Endodermal cell (in vitro differentiated cells): ENCODE measurements at regions not wholly inside any gene's neighbourhood (a gene's known extent, or its start where the extent isn't known, plus 50 kb on each side); places are given as distances from the start of the nearest gene placed in this dataset.

Source experiments
- DNase-seq: peaks from one replicate; pipeline ENCODE4 v3.0.0-alpha.2; 2017
- H3K27ac ChIP-seq: 2 replicates; pipeline ENCODE4 v1.5.1; 2013; ENCODE audit warnings: mild to moderate bottlenecking, low read depth, low read length, moderate library complexity
- H3K27me3 ChIP-seq: 2 replicates; pipeline ENCODE4 v1.6.1; 2013; ENCODE audit warnings: mild to moderate bottlenecking, low read length, moderate library complexity; ENCODE audit not compliant: insufficient read depth, control insufficient read depth, poor library complexity, severe bottlenecking
- H3K36me3 ChIP-seq: 2 replicates; pipeline ENCODE4 v1.7.0; 2013; ENCODE audit warnings: mild to moderate bottlenecking, low read length, moderate library complexity; ENCODE audit not compliant: control insufficient read depth, insufficient read depth
- H3K4me1 ChIP-seq: one replicate; pipeline ENCODE4 v1.7.0; 2013; ENCODE audit warnings: low read length; ENCODE audit not compliant: control insufficient read depth, insufficient read depth
- H3K4me3 ChIP-seq: 2 replicates; pipeline ENCODE4 v1.5.1; 2013; ENCODE audit warnings: mild to moderate bottlenecking, low read length, moderate library complexity
- H3K9ac ChIP-seq: 2 replicates; pipeline ENCODE4 v1.6.1; 2013; ENCODE audit warnings: mild to moderate bottlenecking, low read length, moderate library complexity; ENCODE audit not compliant: poor library complexity, severe bottlenecking; ENCODE audit errors: extremely low read depth
- H3K9me3 ChIP-seq: 2 replicates; pipeline ENCODE4 v1.6.1; 2013; ENCODE audit warnings: mild to moderate bottlenecking, low read length, moderate library complexity; ENCODE audit not compliant: control insufficient read depth
- H3K27ac Mint-ChIP-seq: 2 replicates; pipeline ENCODE4 v1.8.0; 2020; ENCODE audit warnings: mixed read lengths
- H3K27me3 Mint-ChIP-seq: 2 replicates; pipeline ENCODE4 v1.8.0; 2021; ENCODE audit warnings: mild to moderate bottlenecking, mixed read lengths; ENCODE audit not compliant: insufficient read depth
- H3K36me3 Mint-ChIP-seq: 2 replicates; pipeline ENCODE4 v1.8.0; 2020; ENCODE audit warnings: low read depth, mixed read lengths
- H3K4me1 Mint-ChIP-seq: 2 replicates; pipeline ENCODE4 v1.8.0; 2020; ENCODE audit warnings: mixed read lengths
- H3K4me3 Mint-ChIP-seq: 2 replicates; pipeline ENCODE4 v1.8.0; 2020; ENCODE audit warnings: mild to moderate bottlenecking, moderate library complexity, mixed read lengths
- H3K9me3 Mint-ChIP-seq: 2 replicates; pipeline ENCODE4 v1.8.0; 2020; ENCODE audit warnings: mild to moderate bottlenecking, mixed read lengths
- WGBS, 2 experiments: methylation state at CpG; one replicate each; pipeline versions ENCODE4 v1.1.5 to v1.1.7; 2013; ENCODE audit warnings: missing lambda C conversion rate in 2 of 2, mixed read lengths in 1 of 2; ENCODE audit not compliant: insufficient coverage in 1 of 2, insufficient read length in 1 of 2; 5-methylcytosine and 5-hydroxymethylcytosine counted together
- TF ChIP-seq, protein P1 (sequence below): fragments of 200-600 bp; sonication (generic); conservative IDR thresholded peaks from 2 replicates; pipeline ENCODE4 v1.5.0; 2021; ENCODE audit warnings: antibody characterized with exemption, mild to moderate bottlenecking

DNA sequence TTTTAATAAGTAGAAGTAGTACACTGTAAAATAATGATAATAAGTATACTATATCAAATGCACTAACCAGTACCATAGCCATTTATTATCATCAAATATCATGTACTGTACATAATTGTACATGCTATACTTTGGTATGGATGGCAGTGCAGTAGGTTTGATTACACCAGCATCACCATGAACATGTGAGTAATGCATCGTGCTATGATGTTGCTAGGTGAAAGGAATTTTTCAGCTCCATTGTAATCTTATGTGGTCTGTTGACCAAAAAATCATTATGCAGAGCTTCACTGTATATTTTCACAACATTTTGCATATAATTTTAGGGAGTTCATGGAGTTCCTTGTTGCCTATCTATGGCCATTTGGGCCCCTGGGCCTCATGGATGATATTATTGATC is 72.2 kb upstream of the HMHB1 start:
- DNase-seq, result no peak
- Mint-ChIP-seq H3K4me3 (no peak overlapping the region), H3K27me3 (peaks cover 45% of the 10 kb centered on the region), H3K36me3 (no peaks in the 10 kb centered on the region), H3K9me3 (no peaks in the 10 kb centered on the region), H3K4me1 (peaks cover 15% of the 10 kb centered on the region), H3K27ac (no peak overlapping the region)
- no peaks in the 10 kb centered on the region for H3K4me1 ChIP-seq
- H3K9me3 ChIP-seq, result no peaks in the 10 kb centered on the region
- no peak overlapping the region for H3K4me3 ChIP-seq
- 93% methylated on average over 1 of the region's 1 CpG; no CpG with 5 or more reads in 1 of the 2 experiments for WGBS, 2 experiments
- H3K27me3 ChIP-seq, result peaks cover 14% of the 10 kb centered on the region
- no peak overlapping the region for H3K9ac ChIP-seq
- no peaks in the 10 kb centered on the region for H3K36me3 ChIP-seq
- no peak overlapping the region for H3K27ac ChIP-seq
- TF ChIP-seq, protein P1, sequence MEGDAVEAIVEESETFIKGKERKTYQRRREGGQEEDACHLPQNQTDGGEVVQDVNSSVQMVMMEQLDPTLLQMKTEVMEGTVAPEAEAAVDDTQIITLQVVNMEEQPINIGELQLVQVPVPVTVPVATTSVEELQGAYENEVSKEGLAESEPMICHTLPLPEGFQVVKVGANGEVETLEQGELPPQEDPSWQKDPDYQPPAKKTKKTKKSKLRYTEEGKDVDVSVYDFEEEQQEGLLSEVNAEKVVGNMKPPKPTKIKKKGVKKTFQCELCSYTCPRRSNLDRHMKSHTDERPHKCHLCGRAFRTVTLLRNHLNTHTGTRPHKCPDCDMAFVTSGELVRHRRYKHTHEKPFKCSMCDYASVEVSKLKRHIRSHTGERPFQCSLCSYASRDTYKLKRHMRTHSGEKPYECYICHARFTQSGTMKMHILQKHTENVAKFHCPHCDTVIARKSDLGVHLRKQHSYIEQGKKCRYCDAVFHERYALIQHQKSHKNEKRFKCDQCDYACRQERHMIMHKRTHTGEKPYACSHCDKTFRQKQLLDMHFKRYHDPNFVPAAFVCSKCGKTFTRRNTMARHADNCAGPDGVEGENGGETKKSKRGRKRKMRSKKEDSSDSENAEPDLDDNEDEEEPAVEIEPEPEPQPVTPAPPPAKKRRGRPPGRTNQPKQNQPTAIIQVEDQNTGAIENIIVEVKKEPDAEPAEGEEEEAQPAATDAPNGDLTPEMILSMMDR, result no peak

DNA sequence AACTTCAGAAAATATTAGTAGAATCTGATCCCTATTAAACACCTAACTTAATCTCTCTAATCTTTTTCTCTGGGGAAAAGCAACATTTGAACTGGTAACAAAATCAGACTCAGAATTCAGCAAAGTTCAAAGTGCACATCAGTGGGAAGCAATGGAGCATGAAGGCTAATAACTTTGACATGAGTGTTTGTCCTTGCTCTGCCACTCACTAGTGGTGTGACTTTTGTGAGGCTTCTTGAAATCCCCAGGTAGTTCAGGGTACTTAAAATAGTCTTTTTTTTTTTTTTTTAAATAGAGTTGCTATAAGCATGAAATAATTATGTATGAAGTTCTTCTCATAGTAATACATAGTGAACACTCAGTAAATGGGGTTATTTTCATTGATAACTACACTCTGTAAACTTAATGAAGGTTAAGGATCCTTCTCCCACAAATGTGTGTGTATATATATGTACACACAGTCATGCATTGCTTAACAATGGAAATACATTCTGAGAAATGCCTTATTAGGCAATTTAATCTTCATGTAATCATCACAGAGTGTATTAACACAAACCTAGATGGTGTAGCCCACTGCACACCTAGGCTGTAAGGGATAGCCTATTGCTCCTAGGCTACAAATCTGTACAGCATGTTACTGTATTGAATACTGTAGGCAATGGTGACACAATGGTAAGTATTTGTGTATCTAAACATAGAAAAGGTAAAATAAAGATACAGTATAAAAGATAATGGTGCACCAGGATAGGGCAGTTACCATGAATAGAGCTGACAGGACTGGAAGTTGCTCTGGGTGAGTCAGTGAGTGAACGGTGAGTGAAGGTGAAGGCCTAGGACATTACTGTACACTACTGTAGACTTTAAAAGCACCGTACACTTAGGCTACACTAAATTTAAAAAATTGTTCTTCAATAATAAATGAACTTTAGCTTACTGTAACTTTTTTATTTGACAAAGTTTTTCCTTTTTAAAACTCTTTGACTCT is 73.3 kb upstream of the HMHB1 start:
- H3K36me3 ChIP-seq, result no peaks in the 10 kb centered on the region
- H3K4me1 ChIP-seq, result no peaks in the 10 kb centered on the region
- Mint-ChIP-seq H3K4me1 (peaks cover 15% of the 10 kb centered on the region), H3K4me3 (no peak overlapping the region), H3K36me3 (no peaks in the 10 kb centered on the region), H3K27ac (no peak overlapping the region), H3K27me3 (peaks cover 40% of the 10 kb centered on the region), H3K9me3 (no peaks in the 10 kb centered on the region)
- WGBS, 2 experiments, result 80 to 95% methylated on average over 1 to 2 of the region's 2 CpGs
- DNase-seq, result no peak
- TF ChIP-seq, protein P1, result no peak
- no peak overlapping the region for H3K27ac ChIP-seq
- peaks cover 14% of the 10 kb centered on the region for H3K27me3 ChIP-seq
- H3K9me3 ChIP-seq, result no peaks in the 10 kb centered on the region
- H3K4me3 ChIP-seq, result no peak overlapping the region
- H3K9ac ChIP-seq, result no peak overlapping the region

DNA sequence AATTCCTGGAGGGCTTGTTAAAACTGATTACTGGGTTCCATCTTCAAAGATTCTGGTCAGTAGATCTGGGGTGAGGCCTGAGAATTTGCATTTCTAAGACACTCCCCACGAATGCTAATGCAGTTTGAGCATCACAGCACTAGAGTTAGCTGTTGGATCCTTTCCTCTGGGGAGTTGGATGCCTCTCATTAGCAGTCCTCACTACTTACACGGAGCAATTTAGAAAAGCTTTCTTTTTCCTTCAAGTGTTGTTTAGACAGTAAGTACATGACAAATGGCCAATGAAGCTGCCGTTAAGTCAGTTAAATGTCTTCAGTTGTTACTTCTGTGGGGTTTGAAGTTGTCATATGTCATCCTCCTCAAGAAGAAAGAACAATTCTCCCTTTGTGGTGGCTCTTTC is 74.9 kb upstream of the HMHB1 start:
- H3K27ac Mint-ChIP-seq, result no peak overlapping the region
- Histone ChIP-seq H3K9me3 (no peaks in the 10 kb centered on the region), H3K4me1 (no peaks in the 10 kb centered on the region), H3K4me3 (no peak overlapping the region), H3K36me3 (no peaks in the 10 kb centered on the region), H3K9ac (no peak overlapping the region), H3K27me3 (peaks cover 10% of the 10 kb centered on the region), H3K27ac (no peak overlapping the region)
- H3K9me3 Mint-ChIP-seq, result no peaks in the 10 kb centered on the region
- TF ChIP-seq, protein P1, result no peak
- H3K36me3 Mint-ChIP-seq, result no peaks in the 10 kb centered on the region
- no peak overlapping the region for H3K4me3 Mint-ChIP-seq
- H3K27me3 Mint-ChIP-seq, result peaks cover 25% of the 10 kb centered on the region
- H3K4me1 Mint-ChIP-seq, result peaks cover 15% of the 10 kb centered on the region
- no peak for DNase-seq
- WGBS, 2 experiments, result 62 to 72% methylated on average over 2 to 3 of the region's 3 CpGs
